HG02571 (cell line): ENCODE measurements at regions not wholly inside any gene's neighbourhood (a gene's known extent, or its start where the extent isn't known, plus 50 kb on each side); places are given as distances from the start of the nearest gene placed in this dataset.
"Not testable (repeated sequence)": the region's sequence is repeated elsewhere in the genome, so short reads cannot be mapped to it uniquely, and the experiment has no call there.

Experiments
- ATAC-seq: cut with Tn5 transposase; IDR thresholded peaks from one replicate; pipeline ENCODE4 v1.9.1; 2021; ENCODE audit warnings: mild to moderate bottlenecking, moderate library complexity; ENCODE audit not compliant: unreplicated experiment

DNA sequence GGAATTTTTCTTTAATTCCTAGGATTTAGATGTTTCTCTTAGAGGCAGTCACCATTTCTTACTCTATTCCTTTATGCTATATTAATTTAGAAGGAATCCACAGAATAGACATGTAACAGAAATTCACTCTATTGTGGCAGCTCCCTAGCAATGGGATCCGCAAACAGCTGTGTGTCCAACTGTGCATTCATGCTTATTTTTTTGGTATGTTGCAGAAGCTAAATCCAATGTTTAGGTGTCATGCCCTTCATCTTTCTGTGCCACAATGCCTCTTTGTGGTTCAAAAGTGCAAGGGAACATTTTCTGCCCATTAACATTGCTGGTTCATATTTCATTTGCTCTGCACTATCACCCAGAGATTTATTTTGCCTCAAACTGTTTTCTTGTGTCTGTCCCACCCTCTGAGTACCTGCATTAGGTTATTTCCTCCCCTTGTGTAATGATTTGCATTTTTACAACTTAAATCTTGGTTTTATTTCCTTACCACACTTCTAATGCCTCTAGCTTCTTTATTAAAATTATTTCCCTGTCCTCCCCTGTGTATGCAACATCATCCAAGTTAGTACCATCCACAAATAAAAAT, 816.5 kb downstream of the EFNA5 start:
- no peak for ATAC-seq

DNA sequence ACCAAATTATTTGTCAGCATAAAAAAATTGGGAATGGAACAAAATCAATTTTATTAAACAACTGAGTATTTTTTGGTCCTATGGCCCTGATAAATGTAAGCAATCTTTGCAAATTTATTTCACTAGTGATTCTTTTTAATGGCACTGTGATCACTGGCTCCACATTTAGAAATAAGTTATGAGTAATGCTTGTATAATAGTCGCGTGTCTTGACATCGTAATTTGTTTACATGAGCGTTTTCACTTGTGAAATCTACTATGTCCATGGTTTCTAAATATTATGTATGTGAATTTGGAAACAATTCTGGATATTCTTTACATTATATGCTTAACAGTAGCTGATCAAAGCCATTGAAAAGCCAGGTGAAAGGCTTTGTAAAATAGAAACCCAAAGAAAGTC, 817.5 kb downstream of the EFNA5 start:
- no peak for ATAC-seq

GRCh38 chr5:106849266-106849665, 821.5 kb downstream of the EFNA5 start:
- no peak for ATAC-seq

DNA sequence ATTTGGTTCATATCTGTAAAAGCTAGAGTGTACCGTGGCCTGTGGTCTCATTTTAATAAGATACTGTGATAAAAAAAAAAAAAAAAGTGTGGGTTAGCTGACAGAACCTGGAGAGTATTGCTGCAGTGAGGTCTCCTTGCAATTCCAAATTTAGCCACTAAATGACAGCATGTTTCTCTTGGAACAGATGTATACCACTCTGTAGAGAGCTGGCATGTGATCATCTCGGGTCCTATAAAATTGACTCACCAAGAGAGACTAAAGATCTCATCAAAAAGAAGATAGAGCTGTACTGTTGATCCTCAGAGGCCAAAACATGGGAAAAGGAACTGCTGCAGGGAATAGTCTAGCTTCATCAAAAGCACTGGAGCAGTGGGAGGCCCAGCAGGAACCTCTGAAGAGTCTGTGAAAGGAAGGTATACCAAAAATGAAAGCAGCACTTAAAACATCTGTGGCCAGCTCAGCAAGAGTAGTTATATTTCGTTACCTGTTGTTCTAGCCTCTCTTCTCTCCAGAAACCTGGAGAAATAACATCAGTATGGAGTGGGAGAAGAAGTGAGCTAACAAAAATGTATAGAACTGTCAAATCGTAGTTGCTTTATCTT, 826.8 kb downstream of the EFNA5 start:
- no peak for ATAC-seq

GRCh38 chr5:106833517-106833916, 837.2 kb downstream of the EFNA5 start:
- no peak for ATAC-seq

GRCh38 chr5:106827061-106827460, 843.7 kb downstream of the EFNA5 start:
- no peak for ATAC-seq

DNA sequence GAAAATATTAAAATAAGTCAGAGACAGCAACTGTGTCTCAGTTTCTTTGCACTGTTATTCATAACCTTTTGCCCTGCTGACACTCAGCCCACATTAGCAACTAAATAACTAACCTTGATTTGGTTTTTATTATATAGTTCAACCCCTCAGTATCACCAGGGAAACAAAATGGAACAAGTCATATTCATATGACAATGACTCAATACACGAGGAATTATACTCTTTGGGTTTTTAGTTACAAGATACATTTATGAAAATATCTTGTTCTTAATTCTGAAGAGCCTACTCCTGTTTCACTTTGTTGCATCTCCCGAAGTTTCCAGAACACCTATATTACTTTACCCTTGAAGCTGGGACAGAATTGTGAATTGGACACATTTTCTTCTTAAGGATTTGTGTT, 845.4 kb downstream of the EFNA5 start:
- ATAC-seq = no peak

GRCh38 chr5:106822851-106823250, 847.9 kb downstream of the EFNA5 start:
- ATAC-seq = no peak

GRCh38 chr5:106818552-106818951, 852.2 kb downstream of the EFNA5 start:
- ATAC-seq = no peak

- ATAC-seq = no peak
Observed at GRCh38 chr5:106814961-106815360, 855.8 kb downstream of the EFNA5 start.

DNA sequence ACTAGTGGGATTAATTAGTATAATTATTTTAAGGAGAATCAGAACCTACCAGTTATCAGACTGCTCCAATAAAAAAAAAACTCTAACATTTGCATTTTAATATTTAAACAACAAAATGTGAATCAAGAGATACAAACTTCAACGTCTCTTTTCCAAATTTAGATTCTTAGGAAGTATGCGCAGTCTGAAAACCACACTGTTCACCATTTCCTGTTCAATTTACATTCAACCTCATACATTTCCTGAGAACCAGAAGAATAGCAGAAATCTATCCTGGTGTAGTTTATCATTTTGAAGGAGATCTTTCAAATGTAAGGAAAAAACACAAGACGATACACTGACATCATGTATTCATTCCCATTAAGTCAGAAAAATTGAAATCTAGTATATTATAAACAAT, 869.2 kb downstream of the EFNA5 start:
- no peak for ATAC-seq

DNA sequence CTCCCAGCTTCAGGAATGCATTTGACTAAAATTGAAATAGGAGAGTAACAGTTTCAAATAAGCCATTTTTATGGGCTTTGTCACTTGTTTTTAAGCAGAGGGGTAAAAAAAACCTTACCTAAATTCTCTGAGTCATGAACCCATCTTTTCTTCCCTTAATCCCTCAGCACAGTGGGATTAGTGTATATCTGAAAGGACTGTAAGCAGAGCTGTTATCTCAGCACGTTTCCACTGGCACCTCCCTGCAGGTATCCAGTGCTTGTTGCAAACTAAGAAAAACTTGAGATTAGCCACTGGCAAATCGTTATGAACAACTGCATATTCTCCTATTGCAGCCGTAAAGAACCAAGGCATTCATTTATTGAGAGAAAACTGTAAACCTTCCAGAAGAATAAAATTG, 872.7 kb downstream of the EFNA5 start:
- no peak for ATAC-seq

- no peak for ATAC-seq
Observed at GRCh38 chr5:106796081-106796480, 874.7 kb downstream of the EFNA5 start.

DNA sequence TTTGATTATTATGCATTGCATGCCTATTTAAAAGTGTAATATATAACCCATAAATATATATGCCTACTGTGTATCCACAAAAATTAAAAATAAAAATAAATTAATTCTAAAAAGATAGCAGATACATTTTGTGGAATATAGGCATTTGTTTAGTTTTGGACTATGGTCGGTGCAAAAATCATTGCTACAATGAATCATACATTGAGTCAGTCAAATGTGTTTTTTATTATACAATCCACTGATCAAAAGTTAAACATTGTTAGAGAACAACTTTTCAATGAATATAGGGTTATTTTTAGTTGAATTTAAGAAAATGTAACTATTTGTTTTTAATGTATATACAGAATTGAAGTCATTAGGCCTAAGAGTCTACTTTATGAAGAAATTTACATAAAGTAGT, 885.9 kb downstream of the EFNA5 start:
- no peak for ATAC-seq

DNA sequence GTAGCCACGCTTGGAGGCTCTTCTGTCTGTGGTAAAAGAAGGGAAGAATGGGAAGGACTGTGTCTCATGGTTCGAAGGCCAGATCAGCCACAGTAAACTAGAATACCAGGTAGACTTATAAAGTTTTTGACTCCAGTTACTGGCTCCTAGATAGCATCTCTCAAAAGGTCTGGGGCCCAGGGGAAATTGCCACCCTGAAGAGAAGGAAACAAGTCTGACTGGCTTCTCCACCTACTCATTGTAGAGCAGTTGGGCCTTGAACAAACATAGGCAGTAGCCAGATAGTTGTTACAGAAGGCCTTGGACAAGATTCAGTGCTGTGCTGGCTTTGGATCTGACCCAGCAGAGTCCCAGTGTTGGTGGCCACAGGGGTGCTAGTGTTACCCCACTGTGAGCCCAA, 890.4 kb downstream of the EFNA5 start:
- ATAC-seq = no peak

- ATAC-seq = not testable (repeated sequence)
Observed at GRCh38 chr5:106776515-106776914, 894.2 kb downstream of the EFNA5 start.

DNA sequence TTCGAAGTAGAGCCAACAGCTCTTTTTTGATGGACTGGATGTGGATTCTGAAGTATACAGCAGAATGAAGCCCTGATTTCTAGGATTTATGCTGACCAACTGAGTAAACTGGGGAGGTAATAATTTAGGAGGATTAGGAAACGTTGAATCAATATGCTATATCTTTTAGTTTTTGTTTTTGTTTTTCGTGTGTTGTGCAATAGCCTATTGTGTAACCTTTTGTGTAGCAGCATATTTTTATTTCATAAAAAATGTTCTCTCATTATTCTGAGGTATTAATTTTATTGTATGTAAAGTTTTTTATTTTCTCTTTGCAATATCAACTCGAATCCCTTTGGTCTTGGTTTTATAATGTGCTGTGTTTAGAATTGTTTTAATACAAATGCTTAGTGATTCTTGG, 902.3 kb downstream of the EFNA5 start:
- ATAC-seq = no peak

DNA sequence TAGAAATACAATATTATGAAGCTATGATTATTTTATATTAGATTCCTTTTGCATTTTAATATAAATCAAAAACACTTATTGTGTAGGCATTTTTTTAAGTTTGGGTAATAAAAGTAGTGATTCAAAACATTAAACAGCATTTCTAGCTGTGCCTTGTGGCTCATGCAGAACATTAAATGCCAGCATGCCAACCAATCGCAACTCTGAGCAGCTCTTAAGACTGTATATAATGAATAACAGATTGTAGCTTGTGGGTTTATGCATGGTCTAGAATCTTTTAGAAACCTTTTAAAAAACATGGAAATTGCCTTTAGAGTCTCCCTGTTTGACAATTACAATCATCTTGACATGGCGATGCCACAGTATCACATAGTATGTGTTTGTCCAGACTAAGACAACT, 903.8 kb downstream of the EFNA5 start:
- no peak for ATAC-seq

DNA sequence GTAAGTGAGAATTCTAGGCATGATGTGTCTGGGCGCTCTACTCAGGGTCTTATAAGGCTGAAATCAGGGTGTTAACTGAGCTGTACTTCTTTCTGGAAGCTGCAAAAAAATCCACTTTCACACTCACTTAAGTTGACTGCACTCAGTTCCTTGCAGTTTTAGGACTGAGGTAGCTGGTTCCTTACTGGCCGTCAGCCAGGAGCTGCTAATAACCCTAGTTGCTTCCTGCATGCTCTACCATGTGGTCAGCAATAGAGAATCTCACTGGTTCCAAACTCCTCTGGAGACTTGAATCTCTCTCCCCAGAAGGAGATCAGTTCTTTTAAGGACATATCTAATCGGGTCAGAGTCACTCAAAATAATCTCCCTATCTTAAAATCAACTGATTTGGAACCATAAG, 911.2 kb downstream of the EFNA5 start:
- no peak for ATAC-seq

DNA sequence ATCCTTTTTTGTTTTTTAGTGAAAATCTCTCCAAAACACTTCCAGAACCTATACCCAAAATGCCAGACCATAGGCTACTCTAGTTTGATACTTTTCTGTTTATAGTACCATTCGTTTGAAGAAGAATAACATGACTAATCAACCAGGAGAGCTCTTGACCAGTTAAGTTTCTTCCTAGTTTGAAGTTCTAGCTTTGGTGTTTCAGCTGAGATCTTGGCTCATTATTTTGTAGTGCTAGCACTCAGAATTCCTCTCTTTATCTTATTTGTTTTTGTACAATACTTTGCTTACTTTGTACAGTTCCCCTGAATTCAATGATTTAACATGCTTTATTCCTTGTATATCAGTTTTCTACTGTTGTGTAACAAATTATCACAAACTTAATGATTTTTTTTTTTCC, 911.6 kb downstream of the EFNA5 start:
- ATAC-seq = no peak

DNA sequence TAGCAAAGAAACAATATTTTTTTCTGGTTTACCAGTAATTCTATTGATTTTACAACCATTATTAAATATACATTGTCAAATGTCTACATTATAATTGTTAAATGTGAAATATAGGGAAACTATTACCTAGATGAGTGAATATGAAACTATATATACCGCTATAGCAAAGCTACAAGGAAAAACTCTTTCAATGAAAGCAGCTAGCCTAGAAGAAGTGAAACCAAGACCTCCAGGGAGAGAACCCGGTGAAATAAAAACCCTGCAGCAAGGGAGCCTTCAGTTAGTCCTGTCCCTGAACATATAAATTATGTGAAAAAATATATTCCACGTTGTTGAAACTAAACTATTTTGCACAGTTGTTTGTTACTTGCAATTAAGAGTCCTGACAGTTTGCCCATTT, 913.1 kb downstream of the EFNA5 start:
- ATAC-seq = no peak

GRCh38 chr5:106755789-106756188, 914.9 kb downstream of the EFNA5 start:
- no peak for ATAC-seq

- ATAC-seq = no peak
Observed at GRCh38 chr5:106755066-106755465, 915.7 kb downstream of the EFNA5 start.
